Liver (tissue), 3 donors: ENCODE measurements at regions not wholly inside any gene's neighbourhood (a gene's known extent, or its start where the extent isn't known, plus 50 kb on each side); places are given as distances from the start of the nearest gene placed in this dataset.
A peak's percentile ranks its signal among the peaks of the same experiment; 100 is the strongest.

Experiments used
- ATF3 ChIP-seq: IDR thresholded peaks from 2 replicates; pipeline ENCODE4 v1.6.1; 2016; ENCODE audit warnings: antibody characterized with exemption
- CTCF ChIP-seq: fragments of 150-350 bp; IDR thresholded peaks from 2 replicates; pipeline ENCODE4 v1.5.1; 2017; ENCODE audit warnings: improper control_type of control experiment, low read depth, low read length; ENCODE audit not compliant: missing input control
- EGR1 ChIP-seq, 2 donors: IDR thresholded peaks; 2 replicates each; pipeline ENCODE4 v1.6.1; 2016 to 2018; ENCODE audit warnings: antibody characterized with exemption in 2 of 2, low read depth in 2 of 2
- FOXA1 ChIP-seq: IDR thresholded peaks from 2 replicates; pipeline ENCODE4 v1.6.1; 2016; ENCODE audit warnings: antibody characterized with exemption
- GABPA ChIP-seq, 2 donors: IDR thresholded peaks in 1 of 2; conservative IDR thresholded peaks in 1 of 2; 2 replicates each; pipeline ENCODE4 v1.6.1; 2016; ENCODE audit warnings: antibody characterized with exemption in 2 of 2, mild to moderate bottlenecking in 1 of 2, moderate library complexity in 1 of 2
- JUND ChIP-seq, 2 donors: IDR thresholded peaks; 2 replicates each; pipeline ENCODE4 v1.6.1; 2016; ENCODE audit warnings: antibody characterized with exemption in 2 of 2
- NR2F2 ChIP-seq: IDR thresholded peaks from 2 replicates; pipeline ENCODE4 v1.6.1; 2016; ENCODE audit warnings: antibody characterized with exemption
- RAD21 ChIP-seq, 2 donors: IDR thresholded peaks; 2 replicates each; pipeline ENCODE4 v1.6.1; 2016; ENCODE audit warnings: antibody characterized with exemption in 2 of 2, mild to moderate bottlenecking in 2 of 2
- SP1 ChIP-seq: IDR thresholded peaks from 2 replicates; pipeline ENCODE4 v1.6.1; 2018; ENCODE audit warnings: antibody characterized with exemption, mild to moderate bottlenecking
- TAF1 ChIP-seq: conservative IDR thresholded peaks from 2 replicates; pipeline ENCODE4 v1.6.1; 2016; ENCODE audit warnings: antibody characterized with exemption, mild to moderate bottlenecking
- YY1 ChIP-seq: IDR thresholded peaks from 2 replicates; pipeline ENCODE4 v1.6.1; 2016; ENCODE audit warnings: antibody characterized with exemption, mild to moderate bottlenecking
- ZBTB33 ChIP-seq: IDR thresholded peaks from 2 replicates; pipeline ENCODE4 v1.6.1; 2016; ENCODE audit warnings: antibody characterized with exemption
- TF ChIP-seq, protein P1 (sequence below): IDR thresholded peaks from 2 replicates; pipeline ENCODE4 v1.6.1; 2016; ENCODE audit warnings: antibody characterized with exemption, mild to moderate bottlenecking
- TF ChIP-seq, protein P2 (sequence below): IDR thresholded peaks from 2 replicates; pipeline ENCODE4 v1.6.1; 2016; ENCODE audit warnings: antibody characterized with exemption
- donor health status: healthy.
- donor health status: healthy.

DNA sequence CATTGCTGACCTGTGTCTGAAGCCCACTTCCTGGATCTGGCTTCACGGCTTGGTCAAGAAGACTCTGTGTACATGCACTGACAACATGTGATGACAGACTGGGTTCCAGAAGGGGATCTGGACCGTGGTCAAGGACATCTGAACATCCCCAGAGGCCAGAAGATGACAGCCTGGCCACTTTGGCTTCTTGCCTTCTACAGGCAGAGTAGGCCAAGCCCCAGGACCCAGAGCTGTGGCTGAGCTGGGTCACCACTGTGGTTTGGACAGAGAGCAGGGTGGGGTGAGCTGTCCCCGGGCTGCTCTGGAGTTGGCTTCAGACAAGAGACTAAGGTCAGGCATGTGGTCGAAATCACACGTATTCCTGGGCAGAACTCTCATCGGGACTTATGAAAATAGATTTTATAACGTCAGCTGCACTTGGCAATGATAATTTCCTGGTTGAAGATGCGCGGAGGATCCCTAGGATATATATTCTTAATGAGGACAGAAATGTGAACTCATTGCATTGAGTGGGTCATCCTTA lies 114.1 kb upstream of the FRMD4B start:
- TF ChIP-seq CTCF (no peak), NR2F2 (peak; percentile 82), GABPA (IDR thresholded peaks at IDR 0.05 in 1 of 2, conservative IDR thresholded peaks at IDR 0.05 in 1 of 2) (no peak), ATF3 (no peak), SP1 (no peak), EGR1 (IDR thresholded peaks at IDR 0.05; ENCODE audit: low read depth in 2 of 2) (no peak), RAD21 (IDR thresholded peaks at IDR 0.05) (no peak), YY1 (no peak), TAF1 (no peak), ZBTB33 (no peak), FOXA1 (no peak), JUND (IDR thresholded peaks at IDR 0.05) (no peak)
- TF ChIP-seq, protein P1, sequence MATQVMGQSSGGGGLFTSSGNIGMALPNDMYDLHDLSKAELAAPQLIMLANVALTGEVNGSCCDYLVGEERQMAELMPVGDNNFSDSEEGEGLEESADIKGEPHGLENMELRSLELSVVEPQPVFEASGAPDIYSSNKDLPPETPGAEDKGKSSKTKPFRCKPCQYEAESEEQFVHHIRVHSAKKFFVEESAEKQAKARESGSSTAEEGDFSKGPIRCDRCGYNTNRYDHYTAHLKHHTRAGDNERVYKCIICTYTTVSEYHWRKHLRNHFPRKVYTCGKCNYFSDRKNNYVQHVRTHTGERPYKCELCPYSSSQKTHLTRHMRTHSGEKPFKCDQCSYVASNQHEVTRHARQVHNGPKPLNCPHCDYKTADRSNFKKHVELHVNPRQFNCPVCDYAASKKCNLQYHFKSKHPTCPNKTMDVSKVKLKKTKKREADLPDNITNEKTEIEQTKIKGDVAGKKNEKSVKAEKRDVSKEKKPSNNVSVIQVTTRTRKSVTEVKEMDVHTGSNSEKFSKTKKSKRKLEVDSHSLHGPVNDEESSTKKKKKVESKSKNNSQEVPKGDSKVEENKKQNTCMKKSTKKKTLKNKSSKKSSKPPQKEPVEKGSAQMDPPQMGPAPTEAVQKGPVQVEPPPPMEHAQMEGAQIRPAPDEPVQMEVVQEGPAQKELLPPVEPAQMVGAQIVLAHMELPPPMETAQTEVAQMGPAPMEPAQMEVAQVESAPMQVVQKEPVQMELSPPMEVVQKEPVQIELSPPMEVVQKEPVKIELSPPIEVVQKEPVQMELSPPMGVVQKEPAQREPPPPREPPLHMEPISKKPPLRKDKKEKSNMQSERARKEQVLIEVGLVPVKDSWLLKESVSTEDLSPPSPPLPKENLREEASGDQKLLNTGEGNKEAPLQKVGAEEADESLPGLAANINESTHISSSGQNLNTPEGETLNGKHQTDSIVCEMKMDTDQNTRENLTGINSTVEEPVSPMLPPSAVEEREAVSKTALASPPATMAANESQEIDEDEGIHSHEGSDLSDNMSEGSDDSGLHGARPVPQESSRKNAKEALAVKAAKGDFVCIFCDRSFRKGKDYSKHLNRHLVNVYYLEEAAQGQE = no peak
- TF ChIP-seq, protein P2, sequence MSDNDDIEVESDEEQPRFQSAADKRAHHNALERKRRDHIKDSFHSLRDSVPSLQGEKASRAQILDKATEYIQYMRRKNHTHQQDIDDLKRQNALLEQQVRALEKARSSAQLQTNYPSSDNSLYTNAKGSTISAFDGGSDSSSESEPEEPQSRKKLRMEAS = no peak
